ENCODE measurements at regions not wholly inside any gene's neighbourhood (a gene's known extent, or its start where the extent isn't known, plus 50 kb on each side); places are given as distances from the start of the nearest gene placed in this dataset.

DNA sequence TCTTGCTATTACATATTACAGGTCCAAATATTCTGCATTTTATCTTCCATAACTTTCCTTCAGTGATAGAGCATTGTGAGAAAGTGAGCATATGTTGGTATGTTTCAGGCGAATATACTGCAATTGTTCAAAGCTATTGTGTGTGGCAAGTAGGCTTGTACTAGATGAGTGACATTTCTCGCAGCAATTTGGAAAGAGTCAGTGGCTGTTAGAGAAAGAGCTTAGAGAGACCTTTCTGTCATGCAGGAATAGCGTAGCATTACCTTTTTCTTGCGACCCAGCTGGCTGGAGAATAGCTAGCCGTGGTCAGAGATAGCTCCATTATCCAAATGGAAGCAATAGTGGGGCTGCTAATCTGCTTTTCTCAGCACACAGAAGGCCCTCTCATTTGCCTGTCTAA, 678.5 kb upstream of the FOXG1 start:
- Histone ChIP-seq H2AK5ac (ENCODE audit: low read depth, low read length) (no peak overlapping the region), H3K9ac (ENCODE audit: low read depth, low read length) (no peak overlapping the region), H3K79me1 (ENCODE audit: low read depth in 1 of 2, low read length in 2 of 2) (no peaks in the 10 kb centered on the region), H3K4me3 (ENCODE audit: insufficient read depth, low read depth, low read length) (no peak overlapping the region), H3K14ac (replicated peaks; ENCODE audit: low read depth, low read length) (no peak overlapping the region), H3K4ac (ENCODE audit: low read depth, low read length) (no peak overlapping the region), H3K4me2 (ENCODE audit: low read depth, low read length) (no peak overlapping the region), H3K9me1 (ENCODE audit: insufficient read depth, low read length) (no peaks in the 10 kb centered on the region), H4K5ac (ENCODE audit: low read depth, low read length) (no peak overlapping the region), H3K56ac (ENCODE audit: extremely low read depth, insufficient read depth, low read length) (no peak overlapping the region), H4K20me1 (ENCODE audit: insufficient read depth, low read length) (no peaks in the 10 kb centered on the region), H3K23ac (ENCODE audit: low read depth, low read length) (no peak overlapping the region), H3K18ac (ENCODE audit: low read depth, low read length) (no peak overlapping the region), H2AK9ac (replicated peaks; ENCODE audit: low read depth, low read length, poor library complexity) (no peak overlapping the region), H2BK20ac (ENCODE audit: low read depth, low read length) (no peak overlapping the region), H2AFZ (replicated peaks; ENCODE audit: low read length, poor library complexity) (no peak overlapping the region), H3K9me3 (ENCODE audit: control insufficient read depth, insufficient read depth, low read length) (peaks cover 2% of the 10 kb centered on the region; the same call in 1 of the 2 replicates), H4K8ac (ENCODE audit: low read depth in 2 of 2, low read length in 2 of 2) (no peak overlapping the region), H2BK120ac (ENCODE audit: low read depth, low read length) (no peak overlapping the region), H3K4me1 (ENCODE audit: control insufficient read depth, insufficient read depth, low read length) (no peaks in the 10 kb centered on the region), H3K36me3 (ENCODE audit: control insufficient read depth, insufficient read depth, low read length) (no peaks in the 10 kb centered on the region), H2BK15ac (ENCODE audit: low read depth, low read length) (no peak overlapping the region), H4K91ac (ENCODE audit: insufficient read depth, low read depth, low read length) (no peak overlapping the region), H3K27me3 (ENCODE audit: control insufficient read depth, insufficient read depth, low read length) (no peaks in the 10 kb centered on the region), H2BK5ac (ENCODE audit: low read depth, low read length, poor library complexity, severe bottlenecking) (no peak overlapping the region), H3K27ac (ENCODE audit: insufficient read depth, low read length) (no peak overlapping the region)
- no TSS peak for BruUV-seq (replicated peaks)
- CTCF ChIA-PET = no interaction called here
- no peak for TF ChIP-seq MAFK (IDR thresholded peaks at IDR 0.05; ENCODE audit: low read depth, low read length)
- TF ChIP-seq RCOR1 (IDR thresholded peaks at IDR 0.05; ENCODE audit: insufficient replicate concordance, low read length) = no peak
- TF ChIP-seq MAZ (IDR thresholded peaks at IDR 0.05; ENCODE audit: borderline replicate concordance, low read depth, low read length) = no peak
- TF ChIP-seq CHD1 (IDR thresholded peaks at IDR 0.05; ENCODE audit: low read depth, low read length) = no peak
- no peak for TF ChIP-seq MXI1 (IDR thresholded peaks at IDR 0.05; ENCODE audit: borderline replicate concordance, low read depth, low read length)
- no peak for TF ChIP-seq CEBPB (IDR thresholded peaks at IDR 0.05; ENCODE audit: low read depth, low read length)
- no peak for TF ChIP-seq RFX5 (IDR thresholded peaks at IDR 0.05; ENCODE audit: low read depth, low read length)
- TF ChIP-seq RAD21 (IDR thresholded peaks at IDR 0.05; ENCODE audit: low read length) = no peak
- TF ChIP-seq NFE2L2 (IDR thresholded peaks at IDR 0.05; ENCODE audit: low read depth, low read length) = no peak
- TF ChIP-seq, protein P1, sequence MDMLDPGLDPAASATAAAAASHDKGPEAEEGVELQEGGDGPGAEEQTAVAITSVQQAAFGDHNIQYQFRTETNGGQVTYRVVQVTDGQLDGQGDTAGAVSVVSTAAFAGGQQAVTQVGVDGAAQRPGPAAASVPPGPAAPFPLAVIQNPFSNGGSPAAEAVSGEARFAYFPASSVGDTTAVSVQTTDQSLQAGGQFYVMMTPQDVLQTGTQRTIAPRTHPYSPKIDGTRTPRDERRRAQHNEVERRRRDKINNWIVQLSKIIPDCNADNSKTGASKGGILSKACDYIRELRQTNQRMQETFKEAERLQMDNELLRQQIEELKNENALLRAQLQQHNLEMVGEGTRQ (IDR thresholded peaks at IDR 0.05; ENCODE audit: low read depth, low read length) = no peak
- TF ChIP-seq, protein P2, sequence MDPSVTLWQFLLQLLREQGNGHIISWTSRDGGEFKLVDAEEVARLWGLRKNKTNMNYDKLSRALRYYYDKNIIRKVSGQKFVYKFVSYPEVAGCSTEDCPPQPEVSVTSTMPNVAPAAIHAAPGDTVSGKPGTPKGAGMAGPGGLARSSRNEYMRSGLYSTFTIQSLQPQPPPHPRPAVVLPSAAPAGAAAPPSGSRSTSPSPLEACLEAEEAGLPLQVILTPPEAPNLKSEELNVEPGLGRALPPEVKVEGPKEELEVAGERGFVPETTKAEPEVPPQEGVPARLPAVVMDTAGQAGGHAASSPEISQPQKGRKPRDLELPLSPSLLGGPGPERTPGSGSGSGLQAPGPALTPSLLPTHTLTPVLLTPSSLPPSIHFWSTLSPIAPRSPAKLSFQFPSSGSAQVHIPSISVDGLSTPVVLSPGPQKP (IDR thresholded peaks at IDR 0.05; ENCODE audit: borderline replicate concordance, low read depth, low read length) = no peak
- no peak for TF ChIP-seq FOS (IDR thresholded peaks at IDR 0.05; ENCODE audit: low read depth, low read length)
- TF ChIP-seq, protein P3, sequence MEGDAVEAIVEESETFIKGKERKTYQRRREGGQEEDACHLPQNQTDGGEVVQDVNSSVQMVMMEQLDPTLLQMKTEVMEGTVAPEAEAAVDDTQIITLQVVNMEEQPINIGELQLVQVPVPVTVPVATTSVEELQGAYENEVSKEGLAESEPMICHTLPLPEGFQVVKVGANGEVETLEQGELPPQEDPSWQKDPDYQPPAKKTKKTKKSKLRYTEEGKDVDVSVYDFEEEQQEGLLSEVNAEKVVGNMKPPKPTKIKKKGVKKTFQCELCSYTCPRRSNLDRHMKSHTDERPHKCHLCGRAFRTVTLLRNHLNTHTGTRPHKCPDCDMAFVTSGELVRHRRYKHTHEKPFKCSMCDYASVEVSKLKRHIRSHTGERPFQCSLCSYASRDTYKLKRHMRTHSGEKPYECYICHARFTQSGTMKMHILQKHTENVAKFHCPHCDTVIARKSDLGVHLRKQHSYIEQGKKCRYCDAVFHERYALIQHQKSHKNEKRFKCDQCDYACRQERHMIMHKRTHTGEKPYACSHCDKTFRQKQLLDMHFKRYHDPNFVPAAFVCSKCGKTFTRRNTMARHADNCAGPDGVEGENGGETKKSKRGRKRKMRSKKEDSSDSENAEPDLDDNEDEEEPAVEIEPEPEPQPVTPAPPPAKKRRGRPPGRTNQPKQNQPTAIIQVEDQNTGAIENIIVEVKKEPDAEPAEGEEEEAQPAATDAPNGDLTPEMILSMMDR (conservative IDR thresholded peaks at IDR 0.05; ENCODE audit: low read depth, low read length) = no peak
- TF ChIP-seq POLR2A (IDR thresholded peaks at IDR 0.05; ENCODE audit: low read depth, low read length) = no peak
- no peak for TF ChIP-seq BHLHE40 (IDR thresholded peaks at IDR 0.05; ENCODE audit: low read depth, low read length)
- TF ChIP-seq SMC3 (IDR thresholded peaks at IDR 0.05; ENCODE audit: low read depth, low read length) = no peak
- POLR2A ChIA-PET (ENCODE audit: unreplicated experiment) = no interaction called here
- in situ Hi-C loops (cut with MboI; ENCODE audit: low sequenced_read_pairs) = no loop called here
- 60% methylated on average over 1 of the region's 5 CpGs; no CpG with 5 or more reads in 1 of the 2 experiments for WGBS, 2 experiments (ENCODE audit: extremely low coverage in 2 of 2, insufficient read length in 1 of 2)
- intact Hi-C loops (cut with micrococcal nuclease) = no loop called here
- DNase-seq (no peak), ATAC-seq (ENCODE audit: low read depth) (no peak)
- dilution Hi-C loops (cut with HindIII; ENCODE audit: low sequenced_read_pairs, unreplicated experiment) = no loop called here

Data from IMR-90 (cell line).